ENCODE measurements at regions not wholly inside any gene's neighbourhood (a gene's known extent, or its start where the extent isn't known, plus 50 kb on each side); places are given as distances from the start of the nearest gene placed in this dataset.

GRCh38 chr2:219901155-219901554, 273.7 kb downstream of the SLC4A3 start:
- TF ChIP-seq CTCF (IDR thresholded peaks at IDR 0.05) (no peak), POLR2A (IDR thresholded peaks at IDR 0.05) (no peak), EP300 (IDR thresholded peaks at IDR 0.05) (no peak)
